GM19397 (cell line): ENCODE measurements at regions not wholly inside any gene's neighbourhood (a gene's known extent, or its start where the extent isn't known, plus 50 kb on each side); places are given as distances from the start of the nearest gene placed in this dataset.

Experiments used
- ATAC-seq: cut with Tn5 transposase; IDR thresholded peaks from one replicate; pipeline ENCODE4 v1.9.1; 2021; ENCODE audit warnings: mild to moderate bottlenecking, moderate library complexity; ENCODE audit not compliant: unreplicated experiment

GRCh38 chr7:35463751-35464150 is 209.9 kb upstream of the TBX20 start:
- no peak for ATAC-seq

- ATAC-seq, result no peak
Observed at GRCh38 chr7:35463176-35463700, 209.3 kb upstream of the TBX20 start.

GRCh38 chr7:35454575-35455385 is 200.9 kb upstream of the TBX20 start:
- ATAC-seq, result no peak

- no peak for ATAC-seq
Observed at GRCh38 chr7:35450456-35451214, 196.7 kb upstream of the TBX20 start.

- ATAC-seq, result no peak
Observed at GRCh38 chr7:35448486-35448885, 194.6 kb upstream of the TBX20 start.

GRCh38 chr7:35446091-35446490 is 192.2 kb upstream of the TBX20 start:
- no peak for ATAC-seq

- ATAC-seq, result no peak
Observed at GRCh38 chr7:35437619-35438275, 183.8 kb upstream of the TBX20 start.

- ATAC-seq, result no peak
Observed at GRCh38 chr7:35436452-35436851, 182.6 kb upstream of the TBX20 start.

- no peak for ATAC-seq
Observed at GRCh38 chr7:35430547-35431153, 176.8 kb upstream of the TBX20 start.

GRCh38 chr7:35424869-35425495 is 171.1 kb upstream of the TBX20 start:
- no peak for ATAC-seq

GRCh38 chr7:35424440-35424839 is 170.5 kb upstream of the TBX20 start:
- no peak for ATAC-seq

- no peak for ATAC-seq
Observed at GRCh38 chr7:35422715-35423114, 168.8 kb upstream of the TBX20 start.

- ATAC-seq, result no peak
Observed at GRCh38 chr7:35420656-35421055, 166.8 kb upstream of the TBX20 start.

GRCh38 chr7:35419391-35419755 is 165.5 kb upstream of the TBX20 start:
- ATAC-seq, result no peak

- no peak for ATAC-seq
Observed at GRCh38 chr7:35418716-35419390, 165.0 kb upstream of the TBX20 start.

GRCh38 chr7:35416568-35416967 is 162.7 kb upstream of the TBX20 start:
- ATAC-seq, result no peak

GRCh38 chr7:35415411-35415822 is 161.5 kb upstream of the TBX20 start:
- ATAC-seq, result no peak

GRCh38 chr7:35411331-35411730 is 157.4 kb upstream of the TBX20 start:
- no peak for ATAC-seq

GRCh38 chr7:35405461-35405860 is 151.6 kb upstream of the TBX20 start:
- ATAC-seq, result no peak

GRCh38 chr7:35401217-35401879 is 147.4 kb upstream of the TBX20 start:
- ATAC-seq, result no peak
